ENCODE measurements at regions not wholly inside any gene's neighbourhood (a gene's known extent, or its start where the extent isn't known, plus 50 kb on each side); places are given as distances from the start of the nearest gene placed in this dataset.

DNA sequence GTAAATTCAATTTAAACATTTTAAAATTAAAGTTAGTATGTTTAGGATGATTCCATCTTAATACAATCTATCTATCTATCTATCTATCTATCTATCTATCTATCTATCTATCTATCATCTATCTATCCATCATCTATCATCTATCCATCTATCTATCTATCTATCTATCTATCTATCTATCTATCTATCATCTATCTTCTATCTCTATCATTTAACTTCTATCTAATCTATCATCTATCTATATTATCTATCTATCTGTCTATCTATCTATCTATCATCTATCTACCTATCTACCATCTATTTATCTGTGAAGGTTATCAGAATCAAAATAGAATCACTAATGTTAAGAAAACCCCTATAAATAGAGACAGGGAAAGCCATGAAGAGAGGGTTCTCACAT lies 78.3 kb downstream of the RAMP3 start:
- no peak for DNase-seq

- DNase-seq, result peak; percentile 18
Measured at GRCh38 chr7:45236666-45237065, 79.1 kb downstream of the RAMP3 start.

- DNase-seq, result no peak
Measured at GRCh38 chr7:45237788-45238461, 80.3 kb downstream of the RAMP3 start.

DNA sequence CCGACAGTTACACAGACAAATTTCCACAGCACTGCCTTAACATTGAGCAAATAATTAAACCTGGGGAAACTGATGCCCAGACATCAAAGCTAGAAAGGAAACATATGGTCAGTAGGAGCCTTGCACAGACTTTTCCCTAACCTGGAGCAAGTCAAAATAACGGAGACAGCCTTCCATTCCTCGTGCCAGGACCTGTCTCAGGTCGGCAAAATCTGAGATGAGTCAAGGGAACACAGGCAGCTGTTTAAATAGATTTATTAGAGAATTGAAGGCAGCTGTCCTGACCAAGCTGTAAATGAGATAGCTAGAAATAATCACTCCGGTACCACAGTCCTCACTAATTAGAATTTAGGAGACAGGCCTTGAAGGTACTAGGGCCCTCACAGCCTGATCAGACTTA lies 81.2 kb downstream of the RAMP3 start:
- no peak for DNase-seq

DNA sequence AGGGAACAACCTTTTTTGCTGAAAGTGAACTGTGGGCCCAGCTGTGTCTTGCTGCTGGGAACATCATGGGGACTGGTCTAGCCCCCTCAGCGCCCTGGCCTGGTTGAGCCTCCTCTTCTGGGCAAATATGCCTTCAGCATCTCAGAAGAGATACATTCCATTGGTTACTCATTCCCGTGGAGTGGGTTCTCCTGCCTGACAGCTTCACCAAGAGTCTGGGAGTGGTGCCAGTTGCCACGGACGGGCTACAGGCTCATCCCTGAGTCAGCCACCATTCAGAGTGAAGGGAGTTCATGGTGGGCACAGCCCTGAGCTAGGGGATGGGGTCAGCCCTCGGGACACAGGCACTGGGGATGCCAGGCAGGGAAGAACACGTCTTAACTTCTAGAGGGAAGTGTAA lies 81.9 kb downstream of the RAMP3 start:
- peak; percentile 53 for DNase-seq

DNA sequence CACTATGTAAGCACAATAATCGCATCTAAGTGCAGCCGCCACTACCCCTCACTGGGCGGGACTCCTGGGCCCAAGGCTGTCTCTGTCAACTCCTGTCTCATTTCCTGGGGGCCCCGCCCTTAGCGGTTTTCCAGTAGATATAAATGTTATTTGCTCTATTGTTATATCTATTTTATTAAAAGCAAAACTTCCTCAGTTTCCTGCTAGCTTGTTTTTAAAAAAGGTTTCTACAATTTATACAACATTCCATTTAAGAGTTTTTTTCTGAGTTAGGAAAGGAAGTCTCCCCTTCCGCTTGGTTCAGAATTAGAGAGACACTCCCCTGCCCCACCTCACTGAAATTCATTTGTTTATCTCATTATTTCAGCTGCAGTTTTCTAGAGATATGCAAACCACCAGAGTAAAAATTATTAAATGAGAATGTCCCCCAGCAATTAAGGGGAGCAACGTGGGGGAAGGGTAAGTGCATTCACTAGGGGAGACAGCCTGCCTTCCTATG lies 82.7 kb downstream of the RAMP3 start:
- DNase-seq, result no peak

- DNase-seq, result no peak
Measured at GRCh38 chr7:45240926-45241325, 83.3 kb downstream of the RAMP3 start.

- DNase-seq, result no peak
Measured at GRCh38 chr7:45241339-45242109, 83.9 kb downstream of the RAMP3 start.

- no peak for DNase-seq
Measured at GRCh38 chr7:45242261-45242660, 84.7 kb downstream of the RAMP3 start.

GRCh38 chr7:45242698-45243097 lies 85.1 kb downstream of the RAMP3 start:
- no peak for DNase-seq

- DNase-seq, result no peak
Measured at GRCh38 chr7:45244981-45245380, 87.4 kb downstream of the RAMP3 start.

GRCh38 chr7:45246339-45246738 lies 88.7 kb downstream of the RAMP3 start:
- no peak for DNase-seq

DNA sequence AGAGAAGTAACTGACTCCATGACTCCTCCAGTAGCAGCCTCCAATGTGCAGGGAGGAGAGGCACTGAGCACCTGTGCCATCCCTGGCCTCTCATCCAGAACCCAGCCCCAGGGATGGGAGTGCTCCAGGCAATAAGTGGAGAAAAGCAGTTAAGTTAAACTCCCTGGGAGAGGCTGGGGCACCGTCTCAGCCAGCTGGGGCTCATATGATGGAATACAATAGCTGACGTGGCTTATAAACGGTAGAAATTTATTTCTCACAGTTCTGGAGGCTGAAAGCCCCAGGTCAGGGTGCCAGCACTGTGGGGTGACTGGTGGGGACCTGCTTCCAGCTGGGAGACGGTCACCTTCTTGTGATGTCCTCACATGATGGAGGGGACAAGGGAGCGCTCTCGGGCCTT lies 94.7 kb downstream of the RAMP3 start:
- DNase-seq, result no peak

DNA sequence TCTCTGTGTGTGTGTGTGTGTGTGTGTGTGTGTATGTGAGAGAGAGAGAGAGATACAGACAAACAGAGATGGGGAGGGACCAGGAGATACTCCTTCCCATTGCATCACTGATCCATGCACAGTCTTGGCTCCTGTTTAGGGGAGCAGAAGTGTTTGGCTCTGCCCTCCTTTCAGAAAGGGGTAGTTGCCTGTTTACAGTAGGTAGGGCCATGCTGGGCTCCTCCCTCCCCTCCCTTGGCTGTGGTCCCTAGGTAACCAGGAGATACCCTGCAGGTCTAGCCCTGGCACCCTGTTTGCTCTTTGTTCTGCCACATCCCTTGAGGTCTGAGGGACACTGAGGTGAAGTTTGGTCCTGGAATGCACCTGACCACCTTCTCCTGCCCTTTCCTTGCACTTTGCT lies 95.3 kb downstream of the RAMP3 start:
- no peak for DNase-seq

GRCh38 chr7:45253368-45253767 lies 95.8 kb downstream of the RAMP3 start:
- no peak for DNase-seq

GRCh38 chr7:45255187-45255586 lies 97.6 kb downstream of the RAMP3 start:
- DNase-seq, result no peak

GRCh38 chr7:45256309-45256708 lies 98.7 kb downstream of the RAMP3 start:
- no peak for DNase-seq

GRCh38 chr7:45256775-45257174 lies 99.2 kb downstream of the RAMP3 start:
- no peak for DNase-seq

- no peak for DNase-seq
Measured at GRCh38 chr7:45257284-45257683, 99.7 kb downstream of the RAMP3 start.

DNA sequence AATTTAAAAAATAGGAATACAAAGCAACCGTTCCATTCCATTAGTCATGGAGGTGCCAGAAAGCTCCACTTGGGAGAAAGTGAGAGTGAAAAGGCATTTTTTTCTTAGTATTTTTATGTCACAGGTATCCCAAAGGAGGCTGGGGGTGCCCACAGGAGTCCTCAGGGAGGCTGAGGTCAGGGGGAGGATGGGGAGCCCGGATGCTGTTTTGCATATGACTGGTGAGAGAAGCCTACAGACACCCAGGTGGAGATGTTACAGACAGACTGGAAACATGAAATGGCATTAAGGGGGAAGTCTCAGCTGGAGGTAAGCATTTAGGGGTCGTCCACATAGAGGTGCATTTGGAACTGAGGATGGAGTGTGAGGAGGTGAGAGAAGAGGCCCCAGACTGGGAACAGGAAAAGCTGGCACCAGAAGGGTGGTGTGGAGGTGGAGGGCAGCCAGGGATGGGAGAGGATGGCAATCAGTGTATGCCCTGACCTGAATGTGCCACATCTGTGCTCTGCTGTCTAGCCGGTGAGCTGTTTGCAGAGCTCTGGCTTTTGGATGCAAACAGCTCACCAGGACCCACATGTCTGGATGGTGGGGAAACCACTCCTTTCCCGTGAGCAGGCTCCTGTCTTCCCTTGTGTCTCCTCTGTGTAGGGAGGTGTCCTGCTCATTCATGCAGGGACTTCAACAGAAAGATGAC lies 101.1 kb downstream of the RAMP3 start:
- DNase-seq, result no peak

DNA sequence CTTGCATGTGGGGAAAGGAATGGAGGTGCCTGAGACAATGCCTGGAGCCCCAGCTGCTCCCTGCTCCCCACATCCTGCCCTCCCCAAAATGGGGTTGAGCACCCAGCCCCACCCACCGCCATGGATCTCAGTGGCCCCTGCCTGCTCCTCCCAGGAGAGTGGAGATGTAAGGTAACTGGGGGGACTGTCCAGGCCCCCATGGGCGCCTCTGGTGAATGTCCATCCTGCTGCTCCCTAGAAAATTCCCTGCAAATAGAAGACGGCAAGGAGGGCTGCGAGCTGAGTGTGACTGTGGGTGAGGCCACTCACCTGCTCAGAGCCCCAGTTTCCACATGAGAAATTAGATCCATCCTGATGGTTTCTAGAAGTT lies 101.6 kb downstream of the RAMP3 start:
- DNase-seq, result no peak

DNA sequence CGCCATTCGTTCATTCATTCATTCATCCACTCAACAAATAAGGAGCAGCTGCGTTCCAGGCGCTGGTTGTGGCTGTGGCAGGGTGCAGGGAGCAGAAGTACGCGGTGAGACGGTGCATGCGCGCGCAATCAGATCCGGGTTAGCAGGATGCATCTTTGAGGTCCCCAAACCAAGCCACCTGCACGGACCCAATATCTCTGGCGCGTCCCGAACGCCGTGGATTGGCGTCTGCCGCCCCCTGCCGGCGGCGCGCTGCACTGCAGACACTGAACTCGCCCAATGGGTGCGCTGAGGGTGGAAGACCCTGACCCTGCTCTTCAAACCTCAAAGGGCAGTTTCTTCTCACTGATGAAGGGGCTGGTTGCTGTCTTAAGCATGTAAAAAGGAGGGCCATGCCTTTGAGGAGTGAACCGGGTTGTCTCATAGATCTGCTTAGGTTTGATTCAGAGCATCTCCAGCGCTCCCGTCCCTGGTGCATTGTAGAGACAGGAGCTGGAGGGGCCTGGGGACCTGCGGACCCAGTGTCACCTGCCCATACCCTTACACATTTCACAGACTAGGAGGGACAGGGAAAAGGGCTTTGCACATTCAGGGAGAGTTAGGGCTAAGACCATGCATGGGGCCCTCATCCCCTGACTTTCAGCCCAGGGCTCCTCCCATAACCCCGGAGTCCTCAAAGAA lies 102.5 kb downstream of the RAMP3 start:
- DNase-seq, result peak; percentile 11

DNA sequence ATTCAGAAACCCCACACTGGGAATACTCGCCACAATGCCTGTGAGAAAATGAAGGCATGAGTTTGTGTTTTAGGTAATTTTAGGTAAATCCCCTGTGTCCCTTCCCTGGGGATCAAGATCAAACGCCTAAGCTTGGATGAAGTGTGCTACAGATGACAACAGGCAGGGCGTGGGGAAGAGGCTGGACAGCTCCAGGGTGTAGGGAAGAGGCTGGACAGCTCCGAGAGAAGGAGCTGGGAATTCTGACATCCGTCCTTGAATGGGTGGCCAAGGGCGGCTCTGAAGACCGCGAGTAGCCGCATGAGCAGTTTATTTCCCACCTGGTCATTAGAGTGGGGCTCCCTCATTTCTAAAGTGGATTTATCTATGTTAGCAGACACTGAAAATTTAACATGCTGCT lies 109.7 kb downstream of the RAMP3 start:
- DNase-seq, result no peak
